DMS79 treated with DMSO at 0.1 percent for 48 hours (cell line): ENCODE measurements at regions not wholly inside any gene's neighbourhood (a gene's known extent, or its start where the extent isn't known, plus 50 kb on each side); places are given as distances from the start of the nearest gene placed in this dataset.

Experiments
- DNase-seq: peaks from one replicate; lab custom pipeline; 2025; lab: John Stamatoyannopoulos, UW

GRCh38 chr2:65842104-65842503 is 409.7 kb upstream of the SPRED2 start:
- no peak for DNase-seq

GRCh38 chr2:65835975-65836549 is 403.7 kb upstream of the SPRED2 start:
- DNase-seq, result no peak

GRCh38 chr2:65834771-65835475 is 402.5 kb upstream of the SPRED2 start:
- DNase-seq, result peak; percentile 62

- no peak for DNase-seq
Measured at GRCh38 chr2:65834062-65834461, 401.7 kb upstream of the SPRED2 start.

- DNase-seq, result no peak
Measured at GRCh38 chr2:65831509-65831908, 399.1 kb upstream of the SPRED2 start.

- DNase-seq, result no peak
Measured at GRCh38 chr2:65826567-65826966, 394.2 kb upstream of the SPRED2 start.

GRCh38 chr2:65823511-65823910 is 391.1 kb upstream of the SPRED2 start:
- no peak for DNase-seq

GRCh38 chr2:65820454-65820853 is 388.1 kb upstream of the SPRED2 start:
- DNase-seq, result no peak

GRCh38 chr2:65819963-65820362 is 387.6 kb upstream of the SPRED2 start:
- no peak for DNase-seq

GRCh38 chr2:65818873-65819451 is 386.6 kb upstream of the SPRED2 start:
- DNase-seq, result no peak

GRCh38 chr2:65813631-65814173 is 381.3 kb upstream of the SPRED2 start:
- no peak for DNase-seq

- DNase-seq, result no peak
Measured at GRCh38 chr2:65812887-65813286, 380.5 kb upstream of the SPRED2 start.

- DNase-seq, result no peak
Measured at GRCh38 chr2:65807942-65808341, 375.5 kb upstream of the SPRED2 start.

- no peak for DNase-seq
Measured at GRCh38 chr2:65804777-65805176, 372.4 kb upstream of the SPRED2 start.

GRCh38 chr2:65802298-65802942 is 370.0 kb upstream of the SPRED2 start:
- no peak for DNase-seq

- no peak for DNase-seq
Measured at GRCh38 chr2:65800998-65801397, 368.6 kb upstream of the SPRED2 start.

- DNase-seq, result no peak
Measured at GRCh38 chr2:65799141-65799854, 366.9 kb upstream of the SPRED2 start.

GRCh38 chr2:65798641-65799040 is 366.2 kb upstream of the SPRED2 start:
- DNase-seq, result no peak

GRCh38 chr2:65794994-65795393 is 362.6 kb upstream of the SPRED2 start:
- no peak for DNase-seq

- peak; percentile 98 for DNase-seq
Measured at GRCh38 chr2:65791404-65791975, 359.1 kb upstream of the SPRED2 start.

- DNase-seq, result no peak
Measured at GRCh38 chr2:65790676-65790935, 358.2 kb upstream of the SPRED2 start.
